Endodermal cell (in vitro differentiated cells): ENCODE measurements at regions not wholly inside any gene's neighbourhood (a gene's known extent, or its start where the extent isn't known, plus 50 kb on each side); places are given as distances from the start of the nearest gene placed in this dataset.

Experiments used
- DNase-seq: peaks from one replicate; pipeline ENCODE4 v3.0.0-alpha.2; 2017
- H3K27ac ChIP-seq: 2 replicates; pipeline ENCODE4 v1.5.1; 2013; ENCODE audit warnings: mild to moderate bottlenecking, low read depth, low read length, moderate library complexity
- H3K27me3 ChIP-seq: 2 replicates; pipeline ENCODE4 v1.6.1; 2013; ENCODE audit warnings: mild to moderate bottlenecking, low read length, moderate library complexity; ENCODE audit not compliant: insufficient read depth, control insufficient read depth, poor library complexity, severe bottlenecking
- H3K36me3 ChIP-seq: 2 replicates; pipeline ENCODE4 v1.7.0; 2013; ENCODE audit warnings: mild to moderate bottlenecking, low read length, moderate library complexity; ENCODE audit not compliant: control insufficient read depth, insufficient read depth
- H3K4me1 ChIP-seq: one replicate; pipeline ENCODE4 v1.7.0; 2013; ENCODE audit warnings: low read length; ENCODE audit not compliant: control insufficient read depth, insufficient read depth
- H3K4me3 ChIP-seq: 2 replicates; pipeline ENCODE4 v1.5.1; 2013; ENCODE audit warnings: mild to moderate bottlenecking, low read length, moderate library complexity
- H3K9ac ChIP-seq: 2 replicates; pipeline ENCODE4 v1.6.1; 2013; ENCODE audit warnings: mild to moderate bottlenecking, low read length, moderate library complexity; ENCODE audit not compliant: poor library complexity, severe bottlenecking; ENCODE audit errors: extremely low read depth
- H3K9me3 ChIP-seq: 2 replicates; pipeline ENCODE4 v1.6.1; 2013; ENCODE audit warnings: mild to moderate bottlenecking, low read length, moderate library complexity; ENCODE audit not compliant: control insufficient read depth
- H3K27ac Mint-ChIP-seq: 2 replicates; pipeline ENCODE4 v1.8.0; 2020; ENCODE audit warnings: mixed read lengths
- H3K27me3 Mint-ChIP-seq: 2 replicates; pipeline ENCODE4 v1.8.0; 2021; ENCODE audit warnings: mild to moderate bottlenecking, mixed read lengths; ENCODE audit not compliant: insufficient read depth
- H3K36me3 Mint-ChIP-seq: 2 replicates; pipeline ENCODE4 v1.8.0; 2020; ENCODE audit warnings: low read depth, mixed read lengths
- H3K4me1 Mint-ChIP-seq: 2 replicates; pipeline ENCODE4 v1.8.0; 2020; ENCODE audit warnings: mixed read lengths
- H3K4me3 Mint-ChIP-seq: 2 replicates; pipeline ENCODE4 v1.8.0; 2020; ENCODE audit warnings: mild to moderate bottlenecking, moderate library complexity, mixed read lengths
- H3K9me3 Mint-ChIP-seq: 2 replicates; pipeline ENCODE4 v1.8.0; 2020; ENCODE audit warnings: mild to moderate bottlenecking, mixed read lengths
- CTCF ChIP-seq: fragments of 200-600 bp; sonication (generic); conservative IDR thresholded peaks from 2 replicates; pipeline ENCODE4 v1.5.0; 2021; ENCODE audit warnings: antibody characterized with exemption, mild to moderate bottlenecking
- WGBS, 2 experiments: methylation state at CpG; one replicate each; pipeline versions ENCODE4 v1.1.5 to v1.1.7; 2013; ENCODE audit warnings: missing lambda C conversion rate in 2 of 2, mixed read lengths in 1 of 2; ENCODE audit not compliant: insufficient coverage in 1 of 2, insufficient read length in 1 of 2; 5-methylcytosine and 5-hydroxymethylcytosine counted together

- Histone ChIP-seq H3K9me3 (peaks cover 5% of the 10 kb centered on the region), H3K36me3 (no peaks in the 10 kb centered on the region), H3K4me3 (no peak overlapping the region), H3K9ac (no peak overlapping the region), H3K27me3 (peaks cover 22% of the 10 kb centered on the region), H3K4me1 (peaks cover 9% of the 10 kb centered on the region), H3K27ac (no peak overlapping the region)
- H3K4me1 Mint-ChIP-seq = peaks cover 26% of the 10 kb centered on the region
- H3K36me3 Mint-ChIP-seq = peaks cover 6% of the 10 kb centered on the region
- no peak overlapping the region for H3K4me3 Mint-ChIP-seq
- no peak for TF ChIP-seq CTCF
- H3K27ac Mint-ChIP-seq = no peak overlapping the region
- H3K9me3 Mint-ChIP-seq = peaks cover 4% of the 10 kb centered on the region
- H3K27me3 Mint-ChIP-seq = peaks cover 9% of the 10 kb centered on the region
- WGBS, 2 experiments = 38 to 63% methylated on average over 5 to 7 of the region's 8 CpGs
- peak; percentile 55 for DNase-seq
Observed at GRCh38 chr13:73741111-73741510, 393.1 kb downstream of the KLF12 start.

GRCh38 chr13:73740666-73741065 lies 393.5 kb downstream of the KLF12 start:
- Histone ChIP-seq H3K27ac (no peak overlapping the region), H3K9ac (no peak overlapping the region)

GRCh38 chr13:73739394-73739793 lies 394.8 kb downstream of the KLF12 start:
- no peak for TF ChIP-seq CTCF
- no peak overlapping the region for H3K27ac Mint-ChIP-seq
- WGBS, 2 experiments = 90% methylated on average over 1 of the region's 1 CpG; no CpG with 5 or more reads in 1 of the 2 experiments

More at GRCh38 chr13:73740666-73741065, 393.5 kb downstream of the KLF12 start:
- WGBS, 2 experiments = 70 to 86% methylated on average over 2 to 4 of the region's 5 CpGs
- TF ChIP-seq CTCF = no peak
- Mint-ChIP-seq H3K36me3 (peaks cover 6% of the 10 kb centered on the region), H3K27me3 (peaks cover 9% of the 10 kb centered on the region), H3K9me3 (peaks cover 4% of the 10 kb centered on the region), H3K4me3 (no peak overlapping the region), H3K27ac (no peak overlapping the region), H3K4me1 (peaks cover 26% of the 10 kb centered on the region)
- DNase-seq = no peak
- Histone ChIP-seq H3K9me3 (peaks cover 5% of the 10 kb centered on the region), H3K36me3 (no peaks in the 10 kb centered on the region), H3K27me3 (peaks cover 22% of the 10 kb centered on the region), H3K4me1 (peaks cover 9% of the 10 kb centered on the region), H3K4me3 (no peak overlapping the region)

More at GRCh38 chr13:73739394-73739793, 394.8 kb downstream of the KLF12 start:
- H3K4me1 ChIP-seq = peaks cover 9% of the 10 kb centered on the region
- Mint-ChIP-seq H3K9me3 (peaks cover 3% of the 10 kb centered on the region), H3K36me3 (peaks cover 5% of the 10 kb centered on the region), H3K4me1 (peaks cover 26% of the 10 kb centered on the region), H3K4me3 (no peak overlapping the region), H3K27me3 (peaks cover 8% of the 10 kb centered on the region)
- no peaks in the 10 kb centered on the region for H3K36me3 ChIP-seq
- H3K27ac ChIP-seq = no peak overlapping the region
- no peak overlapping the region for H3K9ac ChIP-seq
- DNase-seq = no peak
- H3K9me3 ChIP-seq = peaks cover 5% of the 10 kb centered on the region
- peaks cover 18% of the 10 kb centered on the region for H3K27me3 ChIP-seq
- H3K4me3 ChIP-seq = no peak overlapping the region
